ENCODE measurements at regions not wholly inside any gene's neighbourhood (a gene's known extent, or its start where the extent isn't known, plus 50 kb on each side); places are given as distances from the start of the nearest gene placed in this dataset.

DNA sequence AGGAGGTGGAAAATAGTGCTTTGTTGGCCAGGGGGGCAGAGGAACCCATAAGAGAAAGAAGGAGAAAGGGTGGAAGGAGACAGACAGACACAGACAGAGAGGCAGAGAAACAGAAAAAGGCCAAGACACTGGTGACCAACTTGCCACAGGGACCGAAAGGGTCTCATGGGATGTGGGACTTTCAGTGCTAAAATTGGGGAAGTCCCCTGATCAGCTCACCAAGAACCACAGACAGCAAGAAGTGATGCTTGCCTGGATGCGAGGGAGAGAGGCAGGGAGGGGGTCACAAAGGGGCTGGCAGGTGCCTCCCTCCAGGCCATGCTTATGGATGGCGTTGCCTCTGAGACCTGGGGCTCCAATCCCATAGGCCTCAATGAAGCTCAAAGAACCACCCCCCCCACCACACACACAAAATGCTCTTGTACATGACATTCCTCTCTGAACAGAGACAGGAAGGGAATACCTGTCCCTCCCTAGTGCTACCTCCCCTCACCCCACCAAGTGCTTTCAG lies 413.4 kb downstream of the MN1 start:
- no peak overlapping the region for H3K9ac ChIP-seq (ENCODE audit: low read length)
- no peaks in the 10 kb centered on the region for H3K36me3 ChIP-seq (ENCODE audit: insufficient read depth, low read length)
- peaks cover 5 to 7% of the 10 kb centered on the region in 2 donors for H3K27me3 ChIP-seq (ENCODE audit: control insufficient read depth in 1 of 2, insufficient read depth in 2 of 2, low read length in 2 of 2)
- H3K4me3 ChIP-seq (ENCODE audit: low read depth in 1 of 2, low read length in 2 of 2): no peak overlapping the region
- no peaks in the 10 kb centered on the region for H3K9me3 ChIP-seq (ENCODE audit: low read length)
- no peaks in the 10 kb centered on the region for H3K4me1 ChIP-seq (ENCODE audit: insufficient read depth, low read length)
- no peak overlapping the region for H3K27ac ChIP-seq (ENCODE audit: low read depth, low read length)

DNA sequence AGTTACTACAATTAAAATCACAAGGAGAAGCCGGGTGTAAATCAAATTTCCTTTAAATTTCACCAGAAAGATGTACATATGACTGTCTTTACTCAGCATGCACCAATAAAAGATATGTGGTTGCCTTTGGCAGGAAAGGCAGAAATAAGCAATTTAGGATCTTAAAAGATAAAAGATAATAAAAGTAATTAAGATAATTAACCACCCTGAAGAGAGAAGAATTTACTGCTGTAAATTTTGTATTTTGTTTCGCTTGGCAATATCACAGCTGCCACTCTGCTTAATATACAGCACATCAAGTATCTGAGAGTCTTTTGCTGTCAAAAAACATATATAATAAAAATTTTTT lies 411.9 kb downstream of the MN1 start:
- Histone ChIP-seq H3K27ac (ENCODE audit: low read depth, low read length) (no peak overlapping the region), H3K4me3 (ENCODE audit: low read depth in 1 of 2, low read length in 2 of 2) (no peak overlapping the region), H3K9ac (ENCODE audit: low read length) (no peak overlapping the region), H3K9me3 (ENCODE audit: low read length) (no peaks in the 10 kb centered on the region), H3K36me3 (ENCODE audit: insufficient read depth, low read length) (no peaks in the 10 kb centered on the region), H3K27me3 (ENCODE audit: control insufficient read depth in 1 of 2, insufficient read depth in 2 of 2, low read length in 2 of 2) (peaks cover 5 to 7% of the 10 kb centered on the region in 2 donors), H3K4me1 (ENCODE audit: insufficient read depth, low read length) (no peaks in the 10 kb centered on the region)

DNA sequence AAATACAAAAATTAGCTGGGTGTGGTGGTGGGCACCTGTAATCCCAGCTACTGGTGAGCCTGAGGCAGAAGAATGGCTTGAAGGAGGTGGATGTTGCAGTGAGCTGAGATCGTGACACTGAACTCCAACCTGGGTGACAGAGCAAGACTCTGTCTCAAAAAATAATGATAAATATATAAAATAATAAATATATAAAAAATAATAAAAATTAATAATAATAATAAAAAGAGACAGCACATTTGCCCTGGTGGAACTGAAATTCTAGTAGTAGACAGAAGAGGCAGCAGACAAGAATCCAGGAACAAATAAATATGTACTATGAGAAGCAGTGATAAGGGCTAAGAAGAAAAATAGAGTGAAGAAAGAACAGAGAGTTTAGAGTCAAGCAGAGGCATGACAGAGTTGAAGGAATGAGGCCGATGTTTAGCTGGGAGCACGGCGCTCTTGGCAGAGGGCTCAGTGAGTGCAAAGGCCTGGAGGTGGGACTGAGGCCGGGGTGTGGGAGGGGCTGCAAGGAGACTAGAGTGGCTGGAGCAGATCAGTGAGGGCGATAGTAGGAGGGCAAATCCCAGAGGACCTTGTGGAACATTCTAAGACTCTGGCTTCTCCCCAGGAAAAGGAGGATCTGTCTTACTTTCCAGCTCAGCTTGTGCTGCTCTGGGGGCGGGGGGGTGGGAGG lies 410.3 kb downstream of the MN1 start:
- no peak overlapping the region for H3K27ac ChIP-seq (ENCODE audit: low read depth, low read length)
- no peak overlapping the region for H3K4me3 ChIP-seq (ENCODE audit: low read depth in 1 of 2, low read length in 2 of 2)
- H3K27me3 ChIP-seq (ENCODE audit: control insufficient read depth in 1 of 2, insufficient read depth in 2 of 2, low read length in 2 of 2): peaks cover under 1 to 7% of the 10 kb centered on the region in 2 donors
- H3K36me3 ChIP-seq (ENCODE audit: insufficient read depth, low read length): no peaks in the 10 kb centered on the region
- H3K9ac ChIP-seq (ENCODE audit: low read length): no peak overlapping the region
- H3K9me3 ChIP-seq (ENCODE audit: low read length): no peaks in the 10 kb centered on the region
- H3K4me1 ChIP-seq (ENCODE audit: insufficient read depth, low read length): no peaks in the 10 kb centered on the region

DNA sequence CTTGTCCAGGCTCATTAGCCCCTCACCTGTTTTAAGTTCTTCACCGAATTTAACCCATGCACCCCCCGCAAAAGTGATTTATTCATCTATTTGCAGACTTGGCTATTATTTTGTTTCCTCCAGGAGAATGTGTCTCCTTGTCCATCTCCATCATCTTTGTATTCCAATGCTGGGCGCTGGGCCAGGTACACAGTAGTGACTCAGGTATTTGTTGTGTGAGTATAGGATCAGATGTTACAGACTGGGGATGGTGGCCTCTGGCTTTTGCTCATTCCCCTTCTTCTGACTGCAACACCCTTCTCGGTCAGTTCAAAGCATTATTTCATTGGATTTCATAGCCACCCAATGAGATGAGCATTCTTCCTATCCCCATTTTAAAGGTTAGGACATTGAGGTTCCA lies 408.2 kb downstream of the MN1 start:
- no peaks in the 10 kb centered on the region for H3K9me3 ChIP-seq (ENCODE audit: low read length)
- H3K9ac ChIP-seq (ENCODE audit: low read length): no peak overlapping the region
- H3K27ac ChIP-seq (ENCODE audit: low read depth, low read length): no peak overlapping the region
- no peak overlapping the region for H3K4me3 ChIP-seq (ENCODE audit: low read depth in 1 of 2, low read length in 2 of 2)
- no peaks in the 10 kb centered on the region for H3K4me1 ChIP-seq (ENCODE audit: insufficient read depth, low read length)
- no peaks in the 10 kb centered on the region for H3K36me3 ChIP-seq (ENCODE audit: insufficient read depth, low read length)
- H3K27me3 ChIP-seq (ENCODE audit: control insufficient read depth in 1 of 2, insufficient read depth in 2 of 2, low read length in 2 of 2): peaks cover 0 to 7% of the 10 kb centered on the region in 2 donors

DNA sequence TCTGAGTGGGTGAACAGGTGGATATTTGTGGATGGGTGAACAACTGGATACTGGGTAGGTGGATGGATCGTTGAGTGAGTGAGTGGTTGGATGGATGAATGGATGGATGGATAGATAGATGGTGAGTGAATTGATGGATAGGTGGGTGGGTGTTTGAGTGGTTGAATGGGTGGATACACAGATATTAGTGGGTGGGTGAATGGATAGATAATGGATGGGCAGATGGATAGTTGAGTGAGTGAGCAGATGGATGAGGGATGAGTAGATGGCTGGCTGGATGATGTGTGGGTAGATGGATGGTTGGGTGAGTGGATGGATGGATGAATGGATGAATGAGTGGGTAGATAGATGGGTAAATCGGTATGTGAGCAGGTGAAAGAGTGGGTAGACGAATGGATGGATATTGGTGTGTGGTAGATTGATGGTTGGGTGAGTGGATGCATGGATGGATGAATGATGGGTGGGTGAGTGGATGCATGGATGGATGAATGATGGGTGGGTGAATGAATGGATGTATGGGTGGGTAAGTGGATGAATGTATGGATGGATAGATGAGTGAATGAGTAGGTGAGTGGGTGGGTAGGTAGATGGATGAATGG lies 406.7 kb downstream of the MN1 start:
- Histone ChIP-seq H3K27ac (ENCODE audit: low read depth, low read length) (no peak overlapping the region), H3K9ac (ENCODE audit: low read length) (no peak overlapping the region), H3K4me3 (ENCODE audit: low read depth in 1 of 2, low read length in 2 of 2) (no peak overlapping the region), H3K4me1 (ENCODE audit: insufficient read depth, low read length) (no peaks in the 10 kb centered on the region), H3K27me3 (ENCODE audit: control insufficient read depth in 1 of 2, insufficient read depth in 2 of 2, low read length in 2 of 2) (no peaks in the 10 kb centered on the region), H3K36me3 (ENCODE audit: insufficient read depth, low read length) (no peaks in the 10 kb centered on the region), H3K9me3 (ENCODE audit: low read length) (no peaks in the 10 kb centered on the region)

DNA sequence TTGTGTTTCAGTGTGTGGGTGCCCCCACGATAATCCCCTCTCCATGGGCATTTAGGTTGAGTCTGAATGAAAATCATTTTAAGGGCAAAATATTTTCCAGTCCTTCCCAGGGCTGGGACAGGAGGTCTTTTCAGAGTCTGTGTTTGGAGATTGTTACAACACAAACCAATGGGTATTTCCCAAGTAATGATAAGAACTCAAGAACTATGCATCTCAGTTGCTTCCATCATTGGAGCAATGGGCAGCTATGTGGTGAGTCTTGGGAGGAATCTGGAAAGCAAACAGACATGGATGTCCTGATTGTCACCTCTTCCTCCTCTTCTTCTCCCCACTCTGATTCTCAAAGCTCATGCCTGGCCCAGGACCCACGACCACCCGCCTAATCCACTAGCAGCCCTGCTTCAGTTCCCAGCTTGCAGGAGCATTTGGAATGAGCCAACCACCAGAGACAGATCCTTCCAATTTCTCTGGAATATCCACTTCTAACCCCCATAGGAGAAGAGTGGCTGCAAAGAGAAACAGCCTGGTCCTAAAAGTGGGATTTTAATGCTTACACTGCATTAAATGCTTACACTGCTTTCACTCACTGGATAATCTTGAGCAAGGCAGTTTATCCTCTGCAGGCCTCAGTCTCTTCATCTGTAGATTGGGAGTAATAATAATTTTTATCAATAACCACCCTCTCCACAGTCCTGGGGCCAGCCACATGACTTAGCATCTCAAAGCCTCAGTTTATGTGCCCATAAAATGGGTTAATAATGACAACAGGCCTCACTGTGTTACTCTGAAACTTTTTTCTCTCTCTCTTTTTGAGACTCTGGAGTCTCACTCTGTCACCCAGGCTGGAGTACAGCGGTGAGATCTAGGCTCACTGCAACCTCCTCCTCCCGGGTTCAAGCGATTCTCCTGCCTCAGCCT lies 404.3 kb downstream of the MN1 start:
- Histone ChIP-seq H3K4me1 (ENCODE audit: insufficient read depth, low read length) (no peaks in the 10 kb centered on the region), H3K36me3 (ENCODE audit: insufficient read depth, low read length) (no peaks in the 10 kb centered on the region), H3K9ac (ENCODE audit: low read length) (no peak overlapping the region), H3K4me3 (ENCODE audit: low read depth in 1 of 2, low read length in 2 of 2) (no peak overlapping the region), H3K27me3 (ENCODE audit: control insufficient read depth in 1 of 2, insufficient read depth in 2 of 2, low read length in 2 of 2) (no peaks in the 10 kb centered on the region), H3K27ac (ENCODE audit: low read depth, low read length) (no peak overlapping the region), H3K9me3 (ENCODE audit: low read length) (peaks cover 7% of the 10 kb centered on the region)

DNA sequence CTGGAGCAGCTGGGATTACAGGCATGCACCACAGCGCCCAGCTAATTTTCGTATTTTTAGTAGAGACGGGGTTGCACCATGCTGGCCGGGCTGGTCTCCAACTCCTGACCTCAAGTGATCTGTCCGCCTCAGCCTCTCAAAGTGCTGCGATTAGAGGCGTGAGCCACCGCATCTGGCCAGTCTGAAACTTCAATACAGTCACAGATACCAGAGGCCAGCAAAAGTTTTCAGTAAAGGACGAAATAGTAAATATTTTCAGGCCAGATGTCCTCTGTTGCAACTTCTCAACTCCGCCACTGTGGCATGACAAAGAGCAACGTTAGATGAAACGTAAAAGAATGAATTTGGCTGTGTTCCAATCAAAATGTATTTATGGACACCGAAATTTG lies 403.6 kb downstream of the MN1 start:
- Histone ChIP-seq H3K9me3 (ENCODE audit: low read length) (peaks cover 7% of the 10 kb centered on the region), H3K4me1 (ENCODE audit: insufficient read depth, low read length) (no peaks in the 10 kb centered on the region), H3K36me3 (ENCODE audit: insufficient read depth, low read length) (no peaks in the 10 kb centered on the region), H3K27ac (ENCODE audit: low read depth, low read length) (no peak overlapping the region), H3K27me3 (ENCODE audit: control insufficient read depth in 1 of 2, insufficient read depth in 2 of 2, low read length in 2 of 2) (no peaks in the 10 kb centered on the region), H3K9ac (ENCODE audit: low read length) (no peak overlapping the region), H3K4me3 (ENCODE audit: low read depth in 1 of 2, low read length in 2 of 2) (no peak overlapping the region)

DNA sequence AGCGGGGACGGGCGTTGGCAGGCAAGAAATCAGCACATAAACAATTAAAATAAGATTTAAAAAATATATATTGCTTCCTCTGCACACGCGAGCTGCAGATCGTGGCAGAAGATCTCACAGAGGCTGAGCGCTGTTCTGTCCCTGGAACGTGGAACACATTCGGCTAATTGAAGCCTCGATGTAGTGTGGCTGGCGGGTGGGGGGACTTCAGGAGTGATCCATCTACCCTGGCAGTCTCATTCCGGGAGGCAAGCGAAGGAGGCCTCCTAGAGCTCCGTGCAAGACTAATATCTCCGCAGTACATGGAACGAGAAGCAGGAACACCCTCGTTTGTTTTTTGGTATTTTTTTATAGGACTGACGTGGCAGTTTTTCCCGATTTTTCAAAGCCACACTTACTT lies 402.4 kb downstream of the MN1 start:
- Histone ChIP-seq H3K4me1 (ENCODE audit: insufficient read depth, low read length) (no peaks in the 10 kb centered on the region), H3K36me3 (ENCODE audit: insufficient read depth, low read length) (no peaks in the 10 kb centered on the region), H3K9ac (ENCODE audit: low read length) (no peak overlapping the region), H3K9me3 (ENCODE audit: low read length) (peaks cover 7% of the 10 kb centered on the region), H3K4me3 (ENCODE audit: low read depth in 1 of 2, low read length in 2 of 2) (no peak overlapping the region), H3K27me3 (ENCODE audit: control insufficient read depth in 1 of 2, insufficient read depth in 2 of 2, low read length in 2 of 2) (no peaks in the 10 kb centered on the region), H3K27ac (ENCODE audit: low read depth, low read length) (no peak overlapping the region)

DNA sequence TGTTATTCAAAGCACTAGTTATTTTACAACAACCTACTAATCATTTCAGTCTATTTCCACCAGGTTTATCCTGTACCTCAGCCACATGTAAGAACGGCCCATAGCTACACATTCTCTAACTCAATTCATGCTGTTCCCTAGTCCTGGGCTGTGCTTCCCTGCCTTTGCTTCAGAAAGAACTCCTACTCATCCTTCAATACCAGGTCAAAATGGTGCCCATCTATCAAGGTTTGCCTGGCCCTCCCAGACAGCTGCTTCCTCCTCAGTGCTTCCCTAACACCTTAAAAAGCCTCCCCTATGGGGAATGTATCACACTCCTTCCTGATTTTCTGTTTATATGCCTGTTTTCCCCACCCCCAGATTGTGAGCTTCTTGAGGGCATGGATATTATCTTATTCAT lies 400.7 kb downstream of the MN1 start:
- no peak overlapping the region for H3K4me3 ChIP-seq (ENCODE audit: low read depth in 1 of 2, low read length in 2 of 2)
- H3K27ac ChIP-seq (ENCODE audit: low read depth, low read length): no peak overlapping the region
- peaks cover 7% of the 10 kb centered on the region for H3K9me3 ChIP-seq (ENCODE audit: low read length)
- no peaks in the 10 kb centered on the region for H3K27me3 ChIP-seq (ENCODE audit: control insufficient read depth in 1 of 2, insufficient read depth in 2 of 2, low read length in 2 of 2)
- H3K36me3 ChIP-seq (ENCODE audit: insufficient read depth, low read length): no peaks in the 10 kb centered on the region
- no peaks in the 10 kb centered on the region for H3K4me1 ChIP-seq (ENCODE audit: insufficient read depth, low read length)
- H3K9ac ChIP-seq (ENCODE audit: low read length): no peak overlapping the region

DNA sequence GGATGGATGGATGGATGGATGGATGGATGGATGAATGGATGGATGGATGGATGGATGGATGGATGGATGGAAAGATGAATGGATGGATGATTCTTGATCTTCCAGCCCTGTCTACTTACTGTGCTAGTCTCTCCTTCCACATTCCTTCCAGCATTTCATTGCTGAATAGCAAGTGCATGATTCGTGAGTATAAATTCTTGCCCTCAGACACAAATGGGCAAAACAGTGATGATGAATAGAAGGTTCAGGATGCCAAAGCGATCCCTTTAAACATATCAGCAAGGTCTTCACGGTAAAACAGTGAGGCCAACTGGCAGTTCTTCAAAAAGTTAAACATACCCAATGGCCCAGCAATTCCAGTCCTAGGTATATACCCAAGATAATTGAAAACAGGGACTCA lies 400.2 kb downstream of the MN1 start:
- Histone ChIP-seq H3K9me3 (ENCODE audit: low read length) (peaks cover 7% of the 10 kb centered on the region), H3K36me3 (ENCODE audit: insufficient read depth, low read length) (no peaks in the 10 kb centered on the region), H3K9ac (ENCODE audit: low read length) (no peak overlapping the region), H3K27ac (ENCODE audit: low read depth, low read length) (no peak overlapping the region), H3K4me1 (ENCODE audit: insufficient read depth, low read length) (no peaks in the 10 kb centered on the region), H3K27me3 (ENCODE audit: control insufficient read depth in 1 of 2, insufficient read depth in 2 of 2, low read length in 2 of 2) (no peaks in the 10 kb centered on the region), H3K4me3 (ENCODE audit: low read depth in 1 of 2, low read length in 2 of 2) (no peak overlapping the region)

DNA sequence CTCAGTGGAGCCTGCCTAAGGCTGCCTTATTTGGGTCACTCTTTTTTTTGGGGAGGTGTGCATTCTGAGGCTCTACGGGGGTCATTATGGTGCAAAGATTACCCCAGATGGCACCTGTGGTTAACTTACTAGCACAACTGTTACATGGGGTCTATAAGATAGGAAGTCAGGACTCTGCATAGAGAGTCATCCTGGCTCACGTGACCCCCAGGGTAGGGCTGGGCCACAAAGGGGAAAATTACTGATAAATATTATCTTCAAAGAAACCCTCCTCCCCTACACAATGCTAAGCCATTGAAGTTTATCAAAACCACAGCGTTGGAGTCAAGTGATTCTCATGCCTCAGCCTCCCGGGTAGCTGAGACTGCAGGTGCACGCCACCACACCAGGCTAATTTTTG lies 397.1 kb downstream of the MN1 start:
- Histone ChIP-seq H3K4me3 (ENCODE audit: low read depth in 1 of 2, low read length in 2 of 2) (no peak overlapping the region), H3K9ac (ENCODE audit: low read length) (no peak overlapping the region), H3K4me1 (ENCODE audit: insufficient read depth, low read length) (no peaks in the 10 kb centered on the region), H3K9me3 (ENCODE audit: low read length) (peaks cover 7% of the 10 kb centered on the region), H3K36me3 (ENCODE audit: insufficient read depth, low read length) (no peaks in the 10 kb centered on the region), H3K27me3 (ENCODE audit: control insufficient read depth in 1 of 2, insufficient read depth in 2 of 2, low read length in 2 of 2) (no peaks in the 10 kb centered on the region), H3K27ac (ENCODE audit: low read depth, low read length) (no peak overlapping the region)

Measured in muscle layer of colon (tissue), 2 donors.